OCI-LY1 (cell line): ENCODE measurements at regions not wholly inside any gene's neighbourhood (a gene's known extent, or its start where the extent isn't known, plus 50 kb on each side); places are given as distances from the start of the nearest gene placed in this dataset.

ENCODE experiments used
- H2AFZ ChIP-seq: fragments of 200-600 bp; sonication (generic), shearing (Covaris generic); 2 replicates; pipeline ENCODE4 v1.6.0; 2014; ENCODE audit warnings: antibody characterized with exemption, mild to moderate bottlenecking, low read length
- H3F3A ChIP-seq: fragments of 200-600 bp; sonication (generic), shearing (Covaris generic); 2 replicates; pipeline ENCODE4 v1.6.0; 2014; ENCODE audit warnings: mild to moderate bottlenecking, antibody characterized with exemption, low read length, moderate library complexity; ENCODE audit not compliant: insufficient read depth
- H3K27ac ChIP-seq: fragments of 200-600 bp; sonication (generic); 2 replicates; pipeline ENCODE4 v1.5.1; 2014; ENCODE audit warnings: low read length, mixed run types, mild to moderate bottlenecking, low read depth; ENCODE audit not compliant: poor library complexity, severe bottlenecking
- H3K27me3 ChIP-seq: fragments of 200-600 bp; sonication (generic); 2 replicates; pipeline ENCODE4 v1.6.0; 2014; ENCODE audit warnings: antibody characterized with exemption, mild to moderate bottlenecking, low read length, moderate library complexity; ENCODE audit not compliant: insufficient read depth
- H3K36me3 ChIP-seq: fragments of 200-600 bp; sonication (generic); 2 replicates; pipeline ENCODE4 v1.6.1; 2014; ENCODE audit warnings: mild to moderate bottlenecking, antibody characterized with exemption, low read length, moderate library complexity, mixed read lengths; ENCODE audit not compliant: insufficient read depth
- H3K4me1 ChIP-seq: fragments of 200-600 bp; sonication (generic); 2 replicates; pipeline ENCODE4 v1.5.1; 2014; ENCODE audit warnings: mild to moderate bottlenecking, low read length, moderate library complexity; ENCODE audit not compliant: insufficient read depth, severe bottlenecking
- H3K4me2 ChIP-seq: fragments of 200-600 bp; sonication (generic), shearing (Covaris generic); 2 replicates; pipeline ENCODE4 v1.6.1; 2014; ENCODE audit warnings: low read length
- H3K4me3 ChIP-seq: fragments of 200-600 bp; sonication (generic); 2 replicates; pipeline ENCODE4 v1.5.1; 2014; ENCODE audit warnings: low read length, low read depth, mild to moderate bottlenecking, mixed read lengths; ENCODE audit not compliant: poor library complexity, severe bottlenecking
- H3K79me2 ChIP-seq: fragments of 200-600 bp; shearing (Covaris generic); 2 replicates; pipeline ENCODE4 v1.6.1; 2016; ENCODE audit warnings: mixed run types, low read length, mixed read lengths; ENCODE audit not compliant: insufficient read depth
- H3K9ac ChIP-seq: fragments of 200-600 bp; sonication (generic), shearing (Covaris generic); 2 replicates; pipeline ENCODE4 v1.6.1; 2014; ENCODE audit warnings: mild to moderate bottlenecking, low read length, mixed read lengths
- H3K9me2 ChIP-seq: fragments of 200-600 bp; sonication (generic), shearing (Covaris generic); 2 replicates; pipeline ENCODE4 v1.6.1; 2014; ENCODE audit warnings: low read depth, mild to moderate bottlenecking, low read length, mixed read lengths
- H3K9me3 ChIP-seq: fragments of 200-600 bp; shearing (Covaris generic); 2 replicates; pipeline ENCODE4 v1.6.1; 2014; ENCODE audit warnings: low read length, mixed read lengths
- H4K20me1 ChIP-seq: fragments of 200-600 bp; sonication (generic), shearing (Covaris generic); 2 replicates; pipeline ENCODE4 v1.6.0; 2016; ENCODE audit warnings: mild to moderate bottlenecking, low read length; ENCODE audit not compliant: insufficient read depth
- CTCF ChIP-seq: fragments of 200-600 bp; sonication (generic), shearing (Covaris generic); IDR thresholded peaks from 2 replicates; pipeline ENCODE4 v1.5.1; 2017; ENCODE audit warnings: mild to moderate bottlenecking, antibody characterized with exemption, low read length, moderate library complexity, mixed read lengths
- EZH2 ChIP-seq: fragments of 200-600 bp; sonication (generic), shearing (Covaris generic); IDR thresholded peaks from 2 replicates; pipeline ENCODE4 v1.8.0; 2017; ENCODE audit warnings: borderline replicate concordance, mixed run types, mild to moderate bottlenecking, antibody characterized with exemption, low read length, moderate library complexity, mixed read lengths

- no peaks in the 10 kb centered on the region for H4K20me1 ChIP-seq
- H3F3A ChIP-seq = no peaks in the 10 kb centered on the region
- no peak overlapping the region for H3K9ac ChIP-seq
- no peaks in the 10 kb centered on the region for H3K27me3 ChIP-seq
- no peaks in the 10 kb centered on the region for H3K36me3 ChIP-seq
- H3K4me1 ChIP-seq = no peaks in the 10 kb centered on the region
- no peak overlapping the region for H2AFZ ChIP-seq
- no peak overlapping the region for H3K27ac ChIP-seq
- no peak overlapping the region for H3K4me2 ChIP-seq
- no peaks in the 10 kb centered on the region for H3K9me2 ChIP-seq
- H3K79me2 ChIP-seq = no peaks in the 10 kb centered on the region
- TF ChIP-seq CTCF = no peak
- no peak for TF ChIP-seq EZH2
- H3K4me3 ChIP-seq = no peak overlapping the region
- H3K9me3 ChIP-seq = no peaks in the 10 kb centered on the region
These were observed 387.8 kb upstream of the CHRM3 start for GRCh38 chr1:238998577-238998976.

GRCh38 chr1:238991765-238992495 is 394.4 kb upstream of the CHRM3 start:
- H3K27me3 ChIP-seq = no peaks in the 10 kb centered on the region
- no peaks in the 10 kb centered on the region for H4K20me1 ChIP-seq
- no peak overlapping the region for H3K9ac ChIP-seq
- H3K4me2 ChIP-seq = no peak overlapping the region
- H3F3A ChIP-seq = no peaks in the 10 kb centered on the region
- no peaks in the 10 kb centered on the region for H3K36me3 ChIP-seq
- H3K4me1 ChIP-seq = no peaks in the 10 kb centered on the region
- no peak overlapping the region for H3K4me3 ChIP-seq
- no peaks in the 10 kb centered on the region for H3K9me3 ChIP-seq
- H3K27ac ChIP-seq = no peak overlapping the region
- H2AFZ ChIP-seq = no peak overlapping the region
- H3K79me2 ChIP-seq = no peaks in the 10 kb centered on the region
- H3K9me2 ChIP-seq = no peaks in the 10 kb centered on the region
- TF ChIP-seq EZH2 (no peak), CTCF (no peak)

GRCh38 chr1:238985312-238985711 is 401.1 kb upstream of the CHRM3 start:
- H3K9me3 ChIP-seq = no peaks in the 10 kb centered on the region
- H3K36me3 ChIP-seq = no peaks in the 10 kb centered on the region
- no peaks in the 10 kb centered on the region for H3F3A ChIP-seq
- no peaks in the 10 kb centered on the region for H3K4me1 ChIP-seq
- no peaks in the 10 kb centered on the region for H4K20me1 ChIP-seq
- TF ChIP-seq EZH2 (no peak), CTCF (no peak)
- no peak overlapping the region for H3K9ac ChIP-seq
- H3K27me3 ChIP-seq = no peaks in the 10 kb centered on the region
- no peak overlapping the region for H3K4me3 ChIP-seq
- H3K79me2 ChIP-seq = no peaks in the 10 kb centered on the region
- H3K4me2 ChIP-seq = no peak overlapping the region
- no peak overlapping the region for H2AFZ ChIP-seq
- H3K9me2 ChIP-seq = no peaks in the 10 kb centered on the region
- H3K27ac ChIP-seq = no peak overlapping the region
